HepG2 (cell line): ENCODE measurements at regions not wholly inside any gene's neighbourhood (a gene's known extent, or its start where the extent isn't known, plus 50 kb on each side); places are given as distances from the start of the nearest gene placed in this dataset.

ENCODE experiments used
- ARNT2 ChIP-seq: sonication (generic); formaldehyde crosslinking; IDR thresholded peaks from 2 replicates; pipeline ENCODE4 v1.8.0; 2022; ENCODE audit warnings: mild to moderate bottlenecking, low read depth, missing genetic modification reagents, moderate library complexity
- BATF2 ChIP-seq: sonication (generic); formaldehyde crosslinking; IDR thresholded peaks from 2 replicates; pipeline ENCODE4 v1.8.0; 2022; ENCODE audit warnings: mild to moderate bottlenecking, missing genetic modification reagents, moderate library complexity
- HDAC1 ChIP-seq: sonication (generic); formaldehyde crosslinking; IDR thresholded peaks from 2 replicates; pipeline ENCODE4 v1.5.1; 2020; ENCODE audit warnings: mild to moderate bottlenecking, missing genetic modification reagents
- HOXA5 ChIP-seq: sonication (generic); formaldehyde crosslinking; IDR thresholded peaks from 2 replicates; pipeline ENCODE4 v1.4.0; 2020; ENCODE audit warnings: missing genetic modification reagents
- ISL2 ChIP-seq: sonication (generic); formaldehyde crosslinking; IDR thresholded peaks from 2 replicates; pipeline ENCODE4 v1.5.0; 2020; ENCODE audit warnings: missing genetic modification reagents
- NFIC ChIP-seq: IDR thresholded peaks from 2 replicates; pipeline ENCODE4 v1.6.1; 2012; ENCODE audit warnings: mild to moderate bottlenecking, low read length, inconsistent platforms
- POLR2A ChIP-seq, 2 experiments: IDR thresholded peaks; 2 replicates each; pipeline ENCODE4 v1.6.1; 2011; ENCODE audit warnings: low read depth in 2 of 2, low read length in 2 of 2, mild to moderate bottlenecking in 1 of 2, moderate library complexity in 1 of 2; ENCODE audit not compliant: insufficient read depth in 1 of 2
- RBM22 ChIP-seq: fragments of 200-400 bp; formaldehyde crosslinking; optimal IDR thresholded peaks from 2 replicates; pipeline ENCODE3; 2017; ENCODE audit warnings: mild to moderate bottlenecking, low read length, moderate library complexity
- REXO4 ChIP-seq: sonication (generic); formaldehyde crosslinking; IDR thresholded peaks from 2 replicates; pipeline ENCODE4 v1.8.0; 2022; ENCODE audit warnings: missing genetic modification reagents, mild to moderate bottlenecking, borderline replicate concordance
- RNF219 ChIP-seq: sonication (generic); formaldehyde crosslinking; IDR thresholded peaks from 2 replicates; pipeline ENCODE4 v1.5.0; 2020; ENCODE audit warnings: mild to moderate bottlenecking, missing genetic modification reagents
- SPEN ChIP-seq: sonication (generic); formaldehyde crosslinking; IDR thresholded peaks from 2 replicates; pipeline ENCODE4 v1.5.1; 2020; ENCODE audit warnings: low read depth, mild to moderate bottlenecking, missing genetic modification reagents
- TEF ChIP-seq: sonication (generic); formaldehyde crosslinking; IDR thresholded peaks from 2 replicates; pipeline ENCODE4 v1.5.0; 2020; ENCODE audit warnings: missing genetic modification reagents
- YEATS4 ChIP-seq: sonication (generic); formaldehyde crosslinking; IDR thresholded peaks from 2 replicates; pipeline ENCODE4 v1.4.0; 2020; ENCODE audit warnings: missing genetic modification reagents, borderline replicate concordance
- ZC3H4 ChIP-seq: sonication (generic); formaldehyde crosslinking; IDR thresholded peaks from 2 replicates; pipeline ENCODE4 v1.4.0; 2020; ENCODE audit warnings: missing genetic modification reagents, borderline replicate concordance
- ZFP1 ChIP-seq: IDR thresholded peaks from 2 replicates; pipeline ENCODE4 v1.6.1; 2016
- ZKSCAN5 ChIP-seq: sonication (generic); formaldehyde crosslinking; IDR thresholded peaks from 2 replicates; pipeline ENCODE4 v1.5.1; 2020; ENCODE audit warnings: mild to moderate bottlenecking, missing genetic modification reagents
- ZNF337 ChIP-seq: sonication (generic); formaldehyde crosslinking; IDR thresholded peaks from 2 replicates; pipeline ENCODE4 v1.5.1; 2020; ENCODE audit warnings: missing genetic modification reagents, low read depth, mild to moderate bottlenecking, borderline replicate concordance
- ZNF44 ChIP-seq: sonication (generic); formaldehyde crosslinking; IDR thresholded peaks from 2 replicates; pipeline ENCODE4 v1.5.1; 2020; ENCODE audit warnings: mild to moderate bottlenecking, missing genetic modification reagents
- ZNF609 ChIP-seq: sonication (generic); formaldehyde crosslinking; IDR thresholded peaks from 2 replicates; pipeline ENCODE4 v1.4.0; 2020; ENCODE audit warnings: mild to moderate bottlenecking, missing genetic modification reagents, borderline replicate concordance

- 0 out of 2 replicates have a peak, but pooled peaks have one; percentile 18 for TF ChIP-seq ZNF337
- peak; percentile 98 for TF ChIP-seq RBM22
- TF ChIP-seq ZNF609 (CRISPR knock-in tag) = no peak
- no peak for TF ChIP-seq ZKSCAN5 (CRISPR knock-in tag)
- TF ChIP-seq NFIC = peak; percentile 18; the same call in 1 of the 2 replicates
- 0 out of 2 replicates have a peak, but pooled peaks have one; percentile 15 for TF ChIP-seq ARNT2 (CRISPR knock-in tag)
- TF ChIP-seq SPEN (CRISPR knock-in tag) = peak; percentile 50; the same call in 1 of the 2 replicates
- TF ChIP-seq HOXA5 (CRISPR knock-in tag) = peak; percentile 13; the same call in 1 of the 2 replicates
- peak; percentile 22; the same call in 1 of the 2 replicates for TF ChIP-seq REXO4 (CRISPR knock-in tag)
- peak; percentile 37; the same call in 1 of the 2 replicates for TF ChIP-seq BATF2
- TF ChIP-seq HDAC1 = no peak
- TF ChIP-seq ISL2 (CRISPR knock-in tag) = 0 out of 2 replicates have a peak, but pooled peaks have one; percentile 15
- TF ChIP-seq ZFP1 (CRISPR knock-in tag) = 0 out of 2 replicates have a peak, but pooled peaks have one; percentile 35
- peak; percentile 90 for TF ChIP-seq ZC3H4 (CRISPR knock-in tag)
- peak; percentile 23; the same call in 1 of the 2 replicates for TF ChIP-seq ZNF44
- peak; percentile 62; the same call in 1 of the 2 replicates for TF ChIP-seq RNF219 (CRISPR knock-in tag)
- TF ChIP-seq YEATS4 (CRISPR knock-in tag) = 0 out of 2 replicates have a peak, but pooled peaks have one; percentile 18
- TF ChIP-seq TEF = 0 out of 2 replicates have a peak, but pooled peaks have one; percentile 41
- TF ChIP-seq POLR2A (IDR thresholded peaks at IDR 0.05; ENCODE audit: insufficient read depth in 1 of 2, low read depth in 2 of 2, low read length in 2 of 2) = peak; percentile 64 to 81; a peak in 3 of 4 replicates
Measured at GRCh38 chr6:26215585-26216358, 128.5 kb downstream of the HFE start (continued).
